T-helper 2 cell treated with Interferon-gamma antibody and Interleukin-4, amounts not matched to agents 5 μg/mL and 100 μg/mL, for 36 hours (primary cell): ENCODE measurements at regions not wholly inside any gene's neighbourhood (a gene's known extent, or its start where the extent isn't known, plus 50 kb on each side); places are given as distances from the start of the nearest gene placed in this dataset.

Source experiments
- DNase-seq: peaks from one replicate; pipeline ENCODE4 v3.0.0; 2021; ENCODE audit warnings: low spot score
- H3K27ac Mint-ChIP-seq: one replicate; pipeline ENCODE4 v1.8.0; 2021; ENCODE audit warnings: mild to moderate bottlenecking, mixed read lengths
- H3K27me3 Mint-ChIP-seq: one replicate; pipeline ENCODE4 v1.8.0; 2021; ENCODE audit warnings: low read depth, mixed read lengths
- H3K36me3 Mint-ChIP-seq: one replicate; pipeline ENCODE4 v1.8.0; 2021; ENCODE audit warnings: low read depth, mixed read lengths
- H3K4me1 Mint-ChIP-seq: one replicate; pipeline ENCODE4 v1.8.0; 2021; ENCODE audit warnings: low read depth, mixed read lengths
- H3K4me3 Mint-ChIP-seq: one replicate; pipeline ENCODE4 v1.8.0; 2022; ENCODE audit warnings: mild to moderate bottlenecking, moderate library complexity, mixed read lengths
- H3K9me3 Mint-ChIP-seq: one replicate; pipeline ENCODE4 v1.8.0; 2021; ENCODE audit warnings: mixed read lengths

DNA sequence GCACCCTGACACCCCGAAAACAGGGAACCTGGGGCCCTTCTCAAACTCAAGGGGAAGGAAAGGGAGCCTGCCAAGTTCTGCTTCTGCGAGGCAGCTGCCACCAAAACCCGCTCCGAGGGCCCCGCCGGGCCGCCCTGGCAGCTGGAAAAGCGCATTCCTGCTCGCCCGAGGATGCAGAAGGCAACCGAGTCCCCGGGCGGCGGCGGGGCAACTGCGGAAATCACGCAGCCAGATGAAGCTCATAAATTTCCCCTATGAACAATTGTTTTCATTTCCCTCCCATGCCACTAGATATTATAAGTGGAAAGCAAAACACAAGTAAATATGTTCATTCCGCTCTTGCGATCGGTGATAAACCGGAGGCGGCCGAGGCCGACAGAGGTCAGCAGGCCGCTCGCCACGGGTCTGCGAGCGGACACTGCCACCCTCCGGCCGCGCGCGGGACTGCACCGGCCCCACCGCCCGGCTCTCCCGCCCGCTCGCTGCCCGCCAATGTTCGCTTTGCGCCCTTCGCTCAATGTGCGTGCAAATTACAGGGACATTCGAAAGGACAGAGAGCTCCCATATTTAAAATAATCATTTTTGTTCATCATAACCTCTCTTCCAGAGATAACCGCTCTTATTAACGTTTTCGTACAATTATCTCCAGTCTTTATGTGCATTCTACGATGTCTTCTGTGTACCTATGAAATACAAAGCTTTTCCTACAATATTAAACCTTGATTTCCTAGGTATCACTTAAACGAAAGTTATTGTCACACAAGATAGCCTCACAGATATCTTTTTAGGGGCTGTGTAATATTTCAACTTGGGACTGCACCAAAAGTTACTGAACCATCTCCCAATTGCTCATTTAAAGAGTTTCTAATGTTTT is 120.8 kb upstream of the ZNF507 start:
- peak; percentile 50 for DNase-seq
- H3K27me3 Mint-ChIP-seq = peaks cover 28% of the 10 kb centered on the region
- H3K9me3 Mint-ChIP-seq = no peaks in the 10 kb centered on the region

GRCh38 chr19:32227561-32228165 is 117.7 kb upstream of the ZNF507 start:
- no peak for DNase-seq
- H3K27me3 Mint-ChIP-seq = peaks cover 23% of the 10 kb centered on the region
- H3K36me3 Mint-ChIP-seq = no peaks in the 10 kb centered on the region
- H3K4me1 Mint-ChIP-seq = peaks cover 8% of the 10 kb centered on the region
- no peak overlapping the region for H3K27ac Mint-ChIP-seq
- H3K9me3 Mint-ChIP-seq = no peaks in the 10 kb centered on the region
- H3K4me3 Mint-ChIP-seq = no peak overlapping the region

More for the DNA sequence above, 120.8 kb upstream of the ZNF507 start:
- H3K4me3 Mint-ChIP-seq = peak overlapping the region; percentile 60
- peaks cover 8% of the 10 kb centered on the region for H3K4me1 Mint-ChIP-seq
- H3K27ac Mint-ChIP-seq = no peak overlapping the region
- H3K36me3 Mint-ChIP-seq = no peaks in the 10 kb centered on the region

DNA sequence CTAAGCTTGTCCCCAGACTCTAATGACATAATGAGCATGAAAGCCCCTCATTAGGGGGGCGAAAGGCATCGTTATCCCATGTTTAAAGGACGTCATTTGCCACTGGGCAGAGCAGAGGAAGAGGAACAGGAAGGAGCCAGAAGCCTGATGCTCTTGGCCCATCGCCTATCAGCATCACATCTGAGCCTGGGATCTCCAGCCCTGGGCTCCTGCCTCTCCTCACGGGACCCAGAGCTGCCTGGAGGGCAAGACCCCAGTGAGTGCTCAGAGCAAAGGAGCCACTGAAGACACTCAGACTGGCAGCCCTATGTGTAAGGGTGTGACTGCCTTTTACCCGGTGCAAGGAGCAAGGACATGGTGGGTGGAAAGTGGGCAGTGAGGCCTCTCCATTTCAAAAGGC is 115.0 kb upstream of the ZNF507 start:
- H3K9me3 Mint-ChIP-seq = no peaks in the 10 kb centered on the region
- DNase-seq = no peak
- no peaks in the 10 kb centered on the region for H3K36me3 Mint-ChIP-seq
- no peaks in the 10 kb centered on the region for H3K4me1 Mint-ChIP-seq
- H3K4me3 Mint-ChIP-seq = no peak overlapping the region
- peaks cover 5% of the 10 kb centered on the region for H3K27me3 Mint-ChIP-seq
- no peak overlapping the region for H3K27ac Mint-ChIP-seq

- H3K9me3 Mint-ChIP-seq = no peaks in the 10 kb centered on the region
- no peaks in the 10 kb centered on the region for H3K4me1 Mint-ChIP-seq
- no peak overlapping the region for H3K27ac Mint-ChIP-seq
- no peak overlapping the region for H3K4me3 Mint-ChIP-seq
- H3K27me3 Mint-ChIP-seq = peaks cover 1% of the 10 kb centered on the region
- DNase-seq = no peak
- no peaks in the 10 kb centered on the region for H3K36me3 Mint-ChIP-seq
Observed at GRCh38 chr19:32231020-32231419, 114.4 kb upstream of the ZNF507 start.

DNA sequence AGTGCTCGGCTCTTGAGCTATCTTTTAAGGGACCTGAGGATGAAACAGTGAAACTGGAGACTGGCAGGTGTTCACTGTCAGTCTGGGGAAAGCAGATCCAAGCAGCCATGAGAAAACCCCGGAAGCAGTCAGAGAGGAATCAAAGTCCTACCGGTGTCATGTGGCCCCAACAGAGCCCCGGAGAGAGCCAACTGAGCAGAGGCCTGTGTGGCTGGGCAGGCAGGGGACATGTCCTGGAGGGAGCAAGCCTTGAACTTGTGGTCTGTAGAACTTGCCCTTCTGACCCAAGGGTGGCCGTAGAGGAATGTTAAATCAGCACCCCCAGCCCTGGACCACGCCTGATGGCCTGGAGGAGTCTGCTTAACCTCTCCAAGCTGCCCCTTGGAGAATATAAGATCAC is 113.7 kb upstream of the ZNF507 start:
- Mint-ChIP-seq H3K36me3 (no peaks in the 10 kb centered on the region), H3K27ac (no peak overlapping the region), H3K9me3 (no peaks in the 10 kb centered on the region), H3K4me3 (no peak overlapping the region), H3K27me3 (peaks cover 1% of the 10 kb centered on the region), H3K4me1 (no peaks in the 10 kb centered on the region)
- DNase-seq = no peak

- Mint-ChIP-seq H3K4me1 (no peaks in the 10 kb centered on the region), H3K27me3 (peaks cover 1% of the 10 kb centered on the region), H3K27ac (no peak overlapping the region), H3K4me3 (no peak overlapping the region), H3K36me3 (no peaks in the 10 kb centered on the region), H3K9me3 (no peaks in the 10 kb centered on the region)
- DNase-seq = no peak
Observed at GRCh38 chr19:32232449-32232848, 113.0 kb upstream of the ZNF507 start.

DNA sequence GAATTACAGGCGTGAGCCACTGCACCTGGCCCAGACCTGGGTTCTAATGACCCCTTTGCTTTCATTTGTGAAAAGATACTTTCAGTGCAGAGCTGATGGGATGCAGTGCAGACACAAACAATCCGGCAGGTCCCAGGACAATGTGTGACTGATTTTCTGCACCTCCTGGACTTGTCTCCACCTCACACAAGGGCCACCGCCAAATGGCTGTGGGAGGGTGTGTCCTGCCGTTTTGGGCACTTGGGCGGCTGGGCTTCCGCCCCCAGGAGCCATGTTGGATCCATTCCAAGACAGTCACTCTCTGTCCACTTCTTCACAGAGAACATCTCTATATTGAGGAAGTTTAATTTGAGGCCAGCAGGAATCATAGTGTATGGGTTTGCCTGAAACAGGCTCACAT is 112.3 kb upstream of the ZNF507 start:
- no peak overlapping the region for H3K27ac Mint-ChIP-seq
- H3K4me3 Mint-ChIP-seq = no peak overlapping the region
- H3K27me3 Mint-ChIP-seq = peaks cover 1% of the 10 kb centered on the region
- DNase-seq = no peak
- H3K4me1 Mint-ChIP-seq = no peaks in the 10 kb centered on the region
- H3K9me3 Mint-ChIP-seq = no peaks in the 10 kb centered on the region
- H3K36me3 Mint-ChIP-seq = no peaks in the 10 kb centered on the region

GRCh38 chr19:32233885-32234284 is 111.5 kb upstream of the ZNF507 start:
- no peak for DNase-seq
- no peaks in the 10 kb centered on the region for H3K36me3 Mint-ChIP-seq
- H3K27ac Mint-ChIP-seq = no peak overlapping the region
- no peaks in the 10 kb centered on the region for H3K4me1 Mint-ChIP-seq
- H3K9me3 Mint-ChIP-seq = no peaks in the 10 kb centered on the region
- peaks cover 1% of the 10 kb centered on the region for H3K27me3 Mint-ChIP-seq
- no peak overlapping the region for H3K4me3 Mint-ChIP-seq

GRCh38 chr19:32234663-32235217 is 110.7 kb upstream of the ZNF507 start:
- no peak overlapping the region for H3K4me3 Mint-ChIP-seq
- no peaks in the 10 kb centered on the region for H3K9me3 Mint-ChIP-seq
- H3K36me3 Mint-ChIP-seq = no peaks in the 10 kb centered on the region
- no peaks in the 10 kb centered on the region for H3K4me1 Mint-ChIP-seq
- no peak overlapping the region for H3K27ac Mint-ChIP-seq
- DNase-seq = no peak
- H3K27me3 Mint-ChIP-seq = peaks cover 1% of the 10 kb centered on the region

- no peaks in the 10 kb centered on the region for H3K9me3 Mint-ChIP-seq
- H3K27ac Mint-ChIP-seq = no peak overlapping the region
- H3K36me3 Mint-ChIP-seq = no peaks in the 10 kb centered on the region
- no peak overlapping the region for H3K4me3 Mint-ChIP-seq
- H3K4me1 Mint-ChIP-seq = no peaks in the 10 kb centered on the region
- peaks cover 1% of the 10 kb centered on the region for H3K27me3 Mint-ChIP-seq
- no peak for DNase-seq
Observed at GRCh38 chr19:32238076-32238475, 107.3 kb upstream of the ZNF507 start.

- no peak for DNase-seq
- H3K36me3 Mint-ChIP-seq = no peaks in the 10 kb centered on the region
- no peak overlapping the region for H3K27ac Mint-ChIP-seq
- H3K27me3 Mint-ChIP-seq = no peaks in the 10 kb centered on the region
- H3K9me3 Mint-ChIP-seq = no peaks in the 10 kb centered on the region
- H3K4me1 Mint-ChIP-seq = no peaks in the 10 kb centered on the region
- H3K4me3 Mint-ChIP-seq = no peak overlapping the region
Observed at GRCh38 chr19:32240316-32240715, 105.1 kb upstream of the ZNF507 start.

DNA sequence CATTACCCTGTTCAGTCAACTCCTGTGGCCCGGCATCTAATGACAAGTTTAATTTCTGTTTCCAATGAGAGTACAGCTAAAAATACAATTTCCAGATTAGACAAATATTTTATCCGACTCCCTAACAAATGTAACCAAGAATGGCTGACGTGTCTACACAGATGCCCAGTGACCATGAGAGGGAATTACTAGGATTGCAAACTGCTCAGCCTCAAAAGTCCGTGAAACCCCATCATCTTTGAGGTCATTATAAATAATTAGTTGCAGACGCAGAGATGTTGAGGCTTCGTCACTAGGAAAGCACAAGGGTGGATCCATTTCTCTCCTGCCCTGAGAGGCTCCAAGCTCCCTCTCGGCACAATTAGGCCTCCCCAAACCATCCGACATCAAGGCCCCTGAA is 104.1 kb upstream of the ZNF507 start:
- Mint-ChIP-seq H3K4me3 (no peak overlapping the region), H3K27me3 (no peaks in the 10 kb centered on the region), H3K4me1 (no peaks in the 10 kb centered on the region), H3K36me3 (no peaks in the 10 kb centered on the region), H3K9me3 (no peaks in the 10 kb centered on the region), H3K27ac (no peak overlapping the region)
- no peak for DNase-seq

- H3K4me1 Mint-ChIP-seq = no peaks in the 10 kb centered on the region
- no peak overlapping the region for H3K4me3 Mint-ChIP-seq
- H3K27me3 Mint-ChIP-seq = no peaks in the 10 kb centered on the region
- no peak overlapping the region for H3K27ac Mint-ChIP-seq
- no peaks in the 10 kb centered on the region for H3K9me3 Mint-ChIP-seq
- H3K36me3 Mint-ChIP-seq = no peaks in the 10 kb centered on the region
- no peak for DNase-seq
Observed at GRCh38 chr19:32241932-32242710, 103.3 kb upstream of the ZNF507 start.

GRCh38 chr19:32246006-32246405 is 99.4 kb upstream of the ZNF507 start:
- Mint-ChIP-seq H3K27ac (no peak overlapping the region), H3K4me1 (no peaks in the 10 kb centered on the region), H3K4me3 (no peak overlapping the region), H3K9me3 (no peaks in the 10 kb centered on the region), H3K27me3 (no peaks in the 10 kb centered on the region), H3K36me3 (no peaks in the 10 kb centered on the region)
- no peak for DNase-seq
